Fibroblast of the conjunctiva (primary cell): ENCODE measurements at regions not wholly inside any gene's neighbourhood (a gene's known extent, or its start where the extent isn't known, plus 50 kb on each side); places are given as distances from the start of the nearest gene placed in this dataset.
A peak's percentile ranks its signal among the peaks of the same experiment; 100 is the strongest.
"Not testable (repeated sequence)": the region's sequence is repeated elsewhere in the genome, so short reads cannot be mapped to it uniquely, and the experiment has no call there.

Source experiments
- DNase-seq: peaks from one replicate; pipeline ENCODE4 v3.0.0-alpha.2; 2010; ENCODE audit warnings: low read depth

- DNase-seq, result peak; percentile 17
Measured at GRCh38 chr16:22436823-22437652, 62.6 kb upstream of the CDR2 start.

DNA sequence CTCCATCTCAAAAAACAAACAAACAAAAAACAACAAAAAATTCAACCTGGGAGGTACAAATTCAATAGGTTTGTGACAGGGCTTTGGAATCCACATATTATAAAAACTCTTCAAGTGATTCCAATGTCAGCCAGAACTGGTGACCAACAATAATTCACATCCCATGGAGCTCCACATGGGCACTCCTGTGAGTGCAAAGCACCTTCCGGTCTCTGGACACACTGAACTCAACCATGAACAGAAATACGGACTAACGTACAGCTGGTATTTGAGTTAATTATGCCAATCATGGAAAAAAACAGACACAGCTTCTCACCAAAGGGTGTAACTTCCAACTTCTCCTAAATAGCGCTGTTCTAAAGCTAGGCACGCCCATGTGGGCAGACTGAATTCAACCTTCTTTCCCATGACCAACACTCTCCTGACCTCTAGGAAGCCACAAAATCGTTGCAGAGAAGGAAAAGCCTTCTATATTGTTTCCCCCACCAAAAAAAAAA is 62.0 kb upstream of the CDR2 start:
- not testable (repeated sequence) for DNase-seq

DNA sequence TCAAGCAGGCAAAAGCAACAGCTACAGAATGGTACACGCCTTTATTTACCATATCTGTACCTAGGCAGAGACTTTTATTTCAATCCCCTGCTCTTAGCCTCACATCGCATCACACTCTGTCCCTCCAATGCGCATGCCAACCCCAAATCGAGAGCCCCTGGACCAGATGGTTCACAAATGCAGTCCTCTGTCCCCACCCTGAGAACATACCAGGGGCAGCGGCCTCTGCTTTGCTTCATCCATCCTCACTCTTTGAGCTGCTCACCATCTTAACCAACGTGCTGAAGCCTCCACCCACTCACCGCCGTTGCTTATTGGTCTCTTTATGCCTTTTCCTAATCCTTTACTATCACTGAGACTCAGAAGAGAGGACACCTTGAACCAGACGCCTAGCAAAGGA is 56.9 kb upstream of the CDR2 start:
- DNase-seq, result not testable (repeated sequence)

GRCh38 chr16:22428654-22429053 is 54.2 kb upstream of the CDR2 start:
- no peak for DNase-seq

DNA sequence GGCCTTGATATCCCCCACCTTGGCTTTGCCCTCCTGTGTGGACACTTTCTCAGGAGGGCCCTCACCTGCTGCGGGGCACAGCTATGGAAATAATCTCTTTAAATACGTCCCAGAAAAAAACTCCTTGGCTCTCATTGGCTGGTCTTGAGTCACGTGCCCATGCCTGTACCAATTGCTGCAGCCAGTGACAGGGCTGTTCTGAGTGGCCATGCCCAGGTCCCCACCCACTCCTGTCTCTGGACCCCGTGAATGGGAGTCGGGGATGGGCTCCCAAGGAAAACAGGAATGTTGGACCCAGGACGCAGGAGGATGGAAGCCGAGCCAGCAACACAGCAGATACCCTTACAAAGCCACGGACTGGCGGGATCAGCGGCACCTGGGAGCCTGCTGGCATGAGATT is 53.1 kb upstream of the CDR2 start:
- no peak for DNase-seq

GRCh38 chr16:22425847-22426246 is 51.4 kb upstream of the CDR2 start:
- DNase-seq, result no peak

GRCh38 chr16:22425036-22425801 is 50.8 kb upstream of the CDR2 start:
- peak; percentile 37 for DNase-seq

- peak; percentile 9 for DNase-seq
Measured at GRCh38 chr16:22424161-22424937, 49.9 kb upstream of the CDR2 start.
